Osteoblast (primary cell): ENCODE measurements at regions not wholly inside any gene's neighbourhood (a gene's known extent, or its start where the extent isn't known, plus 50 kb on each side); places are given as distances from the start of the nearest gene placed in this dataset.

Experiments used
- DNase-seq: peaks from one replicate; pipeline ENCODE4 v3.0.0; 2011; ENCODE audit warnings: low spot score, mixed read lengths; ENCODE audit not compliant: insufficient read length; ENCODE audit errors: missing footprints
- H2AFZ ChIP-seq: 2 replicates; pipeline ENCODE4 v1.6.0; 2011; ENCODE audit warnings: mild to moderate bottlenecking, low read length
- H3K27ac ChIP-seq: 2 replicates; pipeline ENCODE4 v1.5.1; 2011; ENCODE audit warnings: mild to moderate bottlenecking, low read depth, low read length, moderate library complexity
- H3K27me3 ChIP-seq: 2 replicates; pipeline ENCODE4 v1.6.0; 2012; ENCODE audit warnings: mild to moderate bottlenecking, control low read depth, inconsistent platforms, low read length, moderate library complexity; ENCODE audit not compliant: insufficient read depth
- H3K36me3 ChIP-seq: 2 replicates; pipeline ENCODE4 v1.5.1; 2011; ENCODE audit warnings: mild to moderate bottlenecking, low read length, control low read depth, moderate library complexity; ENCODE audit not compliant: insufficient read depth
- H3K4me1 ChIP-seq: 2 replicates; pipeline ENCODE4 v1.5.1; 2011; ENCODE audit warnings: mild to moderate bottlenecking, low read length, control low read depth, moderate library complexity; ENCODE audit not compliant: insufficient read depth
- H3K4me2 ChIP-seq: 2 replicates; pipeline ENCODE4 v1.6.0; 2011; ENCODE audit warnings: mild to moderate bottlenecking, low read length; ENCODE audit not compliant: insufficient read depth
- H3K4me3 ChIP-seq: fragments of 200-600 bp; sonication (generic); 3 replicates; pipeline ENCODE4 v1.5.1; 2012; ENCODE audit warnings: mild to moderate bottlenecking, low read length, inconsistent platforms; ENCODE audit not compliant: insufficient read depth
- H3K79me2 ChIP-seq: 2 replicates; pipeline ENCODE4 v1.6.0; 2012; ENCODE audit warnings: mild to moderate bottlenecking, low read length, control low read depth, inconsistent platforms; ENCODE audit not compliant: insufficient read depth
- H3K9me3 ChIP-seq: 2 replicates; pipeline ENCODE4 v1.5.1; 2011; ENCODE audit warnings: low read depth, low read length, control low read depth
- H4K20me1 ChIP-seq: 2 replicates; pipeline ENCODE4 v1.6.0; 2012; ENCODE audit warnings: mild to moderate bottlenecking, low read length, control low read depth; ENCODE audit not compliant: insufficient read depth
- TF ChIP-seq, protein P1 (sequence below): IDR thresholded peaks from 2 replicates; pipeline ENCODE4 v1.5.1; 2011; ENCODE audit warnings: mild to moderate bottlenecking, low read depth, low read length, moderate library complexity; ENCODE audit errors: extremely low read depth

- Histone ChIP-seq H3K27me3 (no peaks in the 10 kb centered on the region), H3K4me2 (no peak overlapping the region), H3K79me2 (no peaks in the 10 kb centered on the region), H3K27ac (no peak overlapping the region), H3K36me3 (no peaks in the 10 kb centered on the region), H3K4me1 (no peaks in the 10 kb centered on the region), H2AFZ (no peak overlapping the region), H3K4me3 (no peak overlapping the region), H3K9me3 (no peaks in the 10 kb centered on the region), H4K20me1 (no peaks in the 10 kb centered on the region)
- TF ChIP-seq, protein P1, sequence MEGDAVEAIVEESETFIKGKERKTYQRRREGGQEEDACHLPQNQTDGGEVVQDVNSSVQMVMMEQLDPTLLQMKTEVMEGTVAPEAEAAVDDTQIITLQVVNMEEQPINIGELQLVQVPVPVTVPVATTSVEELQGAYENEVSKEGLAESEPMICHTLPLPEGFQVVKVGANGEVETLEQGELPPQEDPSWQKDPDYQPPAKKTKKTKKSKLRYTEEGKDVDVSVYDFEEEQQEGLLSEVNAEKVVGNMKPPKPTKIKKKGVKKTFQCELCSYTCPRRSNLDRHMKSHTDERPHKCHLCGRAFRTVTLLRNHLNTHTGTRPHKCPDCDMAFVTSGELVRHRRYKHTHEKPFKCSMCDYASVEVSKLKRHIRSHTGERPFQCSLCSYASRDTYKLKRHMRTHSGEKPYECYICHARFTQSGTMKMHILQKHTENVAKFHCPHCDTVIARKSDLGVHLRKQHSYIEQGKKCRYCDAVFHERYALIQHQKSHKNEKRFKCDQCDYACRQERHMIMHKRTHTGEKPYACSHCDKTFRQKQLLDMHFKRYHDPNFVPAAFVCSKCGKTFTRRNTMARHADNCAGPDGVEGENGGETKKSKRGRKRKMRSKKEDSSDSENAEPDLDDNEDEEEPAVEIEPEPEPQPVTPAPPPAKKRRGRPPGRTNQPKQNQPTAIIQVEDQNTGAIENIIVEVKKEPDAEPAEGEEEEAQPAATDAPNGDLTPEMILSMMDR: no peak
- DNase-seq: no peak
These were observed 576.2 kb downstream of the BCL11B start for GRCh38 chr14:98695809-98696208.

DNA sequence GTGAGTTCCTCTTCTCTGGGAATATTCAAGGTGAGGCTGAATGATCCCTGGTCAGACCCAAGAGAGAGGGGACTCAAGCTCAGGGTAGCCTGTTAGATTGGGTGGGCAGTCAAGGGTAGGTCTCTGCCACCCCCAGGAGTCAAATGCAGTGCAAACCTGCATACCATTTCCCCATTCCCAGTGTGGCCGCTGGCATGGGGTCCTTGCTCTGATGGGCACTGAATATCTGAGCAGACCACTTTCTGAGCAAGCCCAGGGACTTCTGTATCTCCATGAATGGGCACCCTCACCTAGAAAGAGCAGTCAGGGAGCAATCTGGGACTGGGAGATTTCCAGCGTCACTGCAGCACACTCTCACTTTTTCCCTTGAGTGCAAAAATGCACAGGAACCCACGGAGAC lies 573.7 kb downstream of the BCL11B start:
- Histone ChIP-seq H3K27me3 (no peaks in the 10 kb centered on the region), H3K4me2 (no peak overlapping the region), H3K79me2 (no peaks in the 10 kb centered on the region), H3K9me3 (no peaks in the 10 kb centered on the region), H4K20me1 (no peaks in the 10 kb centered on the region), H3K4me3 (no peak overlapping the region), H3K36me3 (no peaks in the 10 kb centered on the region), H3K27ac (no peak overlapping the region), H2AFZ (no peak overlapping the region), H3K4me1 (no peaks in the 10 kb centered on the region)
- DNase-seq: no peak
- TF ChIP-seq, protein P1: no peak

GRCh38 chr14:98700748-98701147 lies 571.2 kb downstream of the BCL11B start:
- TF ChIP-seq, protein P1: no peak
- no peaks in the 10 kb centered on the region for H4K20me1 ChIP-seq
- no peaks in the 10 kb centered on the region for H3K79me2 ChIP-seq
- H2AFZ ChIP-seq: no peak overlapping the region
- no peak overlapping the region for H3K4me2 ChIP-seq
- no peak for DNase-seq
- no peaks in the 10 kb centered on the region for H3K36me3 ChIP-seq
- H3K4me1 ChIP-seq: no peaks in the 10 kb centered on the region
- peaks cover 3% of the 10 kb centered on the region for H3K9me3 ChIP-seq
- H3K27ac ChIP-seq: no peak overlapping the region
- H3K27me3 ChIP-seq: no peaks in the 10 kb centered on the region
- no peak overlapping the region for H3K4me3 ChIP-seq

DNA sequence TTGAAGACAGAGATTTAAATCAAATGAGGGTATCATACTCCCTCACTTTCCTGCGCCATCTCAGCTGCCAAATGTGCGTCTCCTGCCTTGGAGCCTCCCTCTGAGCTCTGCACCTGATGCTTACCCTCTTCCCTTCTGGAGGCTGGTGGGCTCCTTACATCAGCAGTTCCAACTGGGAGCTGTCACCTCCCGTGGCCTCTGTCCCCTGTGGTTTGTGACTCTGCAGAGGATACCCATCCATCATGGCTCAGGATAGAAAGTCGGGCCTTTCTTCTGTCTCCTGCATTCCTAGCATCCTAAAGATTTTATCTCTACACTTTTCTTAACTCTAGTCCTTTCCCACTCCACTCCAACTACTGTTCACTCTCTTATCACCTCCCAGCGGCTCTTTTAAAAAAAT lies 570.6 kb downstream of the BCL11B start:
- Histone ChIP-seq H4K20me1 (no peaks in the 10 kb centered on the region), H3K27ac (no peak overlapping the region), H3K27me3 (no peaks in the 10 kb centered on the region), H3K79me2 (no peaks in the 10 kb centered on the region), H3K4me3 (no peak overlapping the region), H2AFZ (no peak overlapping the region), H3K36me3 (no peaks in the 10 kb centered on the region), H3K4me2 (no peak overlapping the region), H3K9me3 (peaks cover 3% of the 10 kb centered on the region), H3K4me1 (no peaks in the 10 kb centered on the region)
- DNase-seq: no peak
- TF ChIP-seq, protein P1: no peak
